ENCODE measurements at regions not wholly inside any gene's neighbourhood (a gene's known extent, or its start where the extent isn't known, plus 50 kb on each side); places are given as distances from the start of the nearest gene placed in this dataset.

GRCh38 chr7:82625377-82625776, 181.8 kb upstream of the CACNA2D1 start:
- H3K9me3 ChIP-seq (ENCODE audit: insufficient read depth, low read length) = no peaks in the 10 kb centered on the region
- no peaks in the 10 kb centered on the region for H3K36me3 ChIP-seq (ENCODE audit: insufficient read depth, insufficient read length, low read length)
- H3K4me3 ChIP-seq (ENCODE audit: insufficient read length, low read depth) = no peak overlapping the region
- H3K4me1 ChIP-seq (ENCODE audit: insufficient read depth, insufficient read length) = no peaks in the 10 kb centered on the region
- H3K27me3 ChIP-seq (ENCODE audit: insufficient read depth, insufficient read length) = no peaks in the 10 kb centered on the region
- no peak overlapping the region for H3K9ac ChIP-seq (ENCODE audit: insufficient read length, low read depth)
- DNase-seq (ENCODE audit: low read depth, low spot score) = no peak
- no peak for TF ChIP-seq SUZ12 (IDR thresholded peaks at IDR 0.05; ENCODE audit: extremely low read depth, insufficient read depth, insufficient read length)
- TF ChIP-seq YY1 (IDR thresholded peaks at IDR 0.05; ENCODE audit: insufficient read depth, insufficient read length) = no peak
- no peak for TF ChIP-seq ZNF274 (IDR thresholded peaks at IDR 0.05; ENCODE audit: low read depth, low read length)

GRCh38 chr7:82624965-82625364, 181.4 kb upstream of the CACNA2D1 start:
- DNase-seq (ENCODE audit: low read depth, low spot score) = no peak
- no peak overlapping the region for H3K4me3 ChIP-seq (ENCODE audit: insufficient read length, low read depth)
- TF ChIP-seq YY1 (IDR thresholded peaks at IDR 0.05; ENCODE audit: insufficient read depth, insufficient read length) (no peak), ZNF274 (IDR thresholded peaks at IDR 0.05; ENCODE audit: low read depth, low read length) (no peak), SUZ12 (IDR thresholded peaks at IDR 0.05; ENCODE audit: extremely low read depth, insufficient read depth, insufficient read length) (no peak)
- no peaks in the 10 kb centered on the region for H3K9me3 ChIP-seq (ENCODE audit: insufficient read depth, low read length)
- H3K9ac ChIP-seq (ENCODE audit: insufficient read length, low read depth) = no peak overlapping the region
- no peaks in the 10 kb centered on the region for H3K27me3 ChIP-seq (ENCODE audit: insufficient read depth, insufficient read length)
- no peaks in the 10 kb centered on the region for H3K36me3 ChIP-seq (ENCODE audit: insufficient read depth, insufficient read length, low read length)
- H3K4me1 ChIP-seq (ENCODE audit: insufficient read depth, insufficient read length) = no peaks in the 10 kb centered on the region

GRCh38 chr7:82624337-82624736, 180.8 kb upstream of the CACNA2D1 start:
- TF ChIP-seq SUZ12 (IDR thresholded peaks at IDR 0.05; ENCODE audit: extremely low read depth, insufficient read depth, insufficient read length) = no peak
- TF ChIP-seq ZNF274 (IDR thresholded peaks at IDR 0.05; ENCODE audit: low read depth, low read length) = no peak
- TF ChIP-seq YY1 (IDR thresholded peaks at IDR 0.05; ENCODE audit: insufficient read depth, insufficient read length) = no peak
- DNase-seq (ENCODE audit: low read depth, low spot score) = no peak

GRCh38 chr7:82623812-82624211, 180.2 kb upstream of the CACNA2D1 start:
- Histone ChIP-seq H3K4me1 (ENCODE audit: insufficient read depth, insufficient read length) (no peaks in the 10 kb centered on the region), H3K9me3 (ENCODE audit: insufficient read depth, low read length) (no peaks in the 10 kb centered on the region), H3K9ac (ENCODE audit: insufficient read length, low read depth) (no peak overlapping the region), H3K27me3 (ENCODE audit: insufficient read depth, insufficient read length) (no peaks in the 10 kb centered on the region), H3K36me3 (ENCODE audit: insufficient read depth, insufficient read length, low read length) (no peaks in the 10 kb centered on the region), H3K4me3 (ENCODE audit: insufficient read length, low read depth) (no peak overlapping the region)
- DNase-seq (ENCODE audit: low read depth, low spot score) = no peak
- TF ChIP-seq YY1 (IDR thresholded peaks at IDR 0.05; ENCODE audit: insufficient read depth, insufficient read length) = no peak
- no peak for TF ChIP-seq SUZ12 (IDR thresholded peaks at IDR 0.05; ENCODE audit: extremely low read depth, insufficient read depth, insufficient read length)
- TF ChIP-seq ZNF274 (IDR thresholded peaks at IDR 0.05; ENCODE audit: low read depth, low read length) = no peak

More at GRCh38 chr7:82624337-82624736, 180.8 kb upstream of the CACNA2D1 start:
- Histone ChIP-seq H3K36me3 (ENCODE audit: insufficient read depth, insufficient read length, low read length) (no peaks in the 10 kb centered on the region), H3K9me3 (ENCODE audit: insufficient read depth, low read length) (no peaks in the 10 kb centered on the region), H3K9ac (ENCODE audit: insufficient read length, low read depth) (no peak overlapping the region), H3K4me1 (ENCODE audit: insufficient read depth, insufficient read length) (no peaks in the 10 kb centered on the region), H3K4me3 (ENCODE audit: insufficient read length, low read depth) (no peak overlapping the region), H3K27me3 (ENCODE audit: insufficient read depth, insufficient read length) (no peaks in the 10 kb centered on the region)

GRCh38 chr7:82617156-82617555, 173.6 kb upstream of the CACNA2D1 start:
- TF ChIP-seq SUZ12 (IDR thresholded peaks at IDR 0.05; ENCODE audit: extremely low read depth, insufficient read depth, insufficient read length) (no peak), ZNF274 (IDR thresholded peaks at IDR 0.05; ENCODE audit: low read depth, low read length) (no peak), YY1 (IDR thresholded peaks at IDR 0.05; ENCODE audit: insufficient read depth, insufficient read length) (no peak)
- H3K4me1 ChIP-seq (ENCODE audit: insufficient read depth, insufficient read length) = no peaks in the 10 kb centered on the region
- no peaks in the 10 kb centered on the region for H3K9me3 ChIP-seq (ENCODE audit: insufficient read depth, low read length)
- DNase-seq (ENCODE audit: low read depth, low spot score) = no peak
- no peaks in the 10 kb centered on the region for H3K27me3 ChIP-seq (ENCODE audit: insufficient read depth, insufficient read length)
- no peaks in the 10 kb centered on the region for H3K36me3 ChIP-seq (ENCODE audit: insufficient read depth, insufficient read length, low read length)
- H3K4me3 ChIP-seq (ENCODE audit: insufficient read length, low read depth) = no peak overlapping the region
- H3K9ac ChIP-seq (ENCODE audit: insufficient read length, low read depth) = no peak overlapping the region

GRCh38 chr7:82616059-82616728, 172.6 kb upstream of the CACNA2D1 start:
- H3K27me3 ChIP-seq (ENCODE audit: insufficient read depth, insufficient read length) = no peaks in the 10 kb centered on the region
- DNase-seq (ENCODE audit: low read depth, low spot score) = no peak
- H3K9ac ChIP-seq (ENCODE audit: insufficient read length, low read depth) = no peak overlapping the region
- H3K9me3 ChIP-seq (ENCODE audit: insufficient read depth, low read length) = no peaks in the 10 kb centered on the region
- H3K4me1 ChIP-seq (ENCODE audit: insufficient read depth, insufficient read length) = no peaks in the 10 kb centered on the region
- TF ChIP-seq ZNF274 (IDR thresholded peaks at IDR 0.05; ENCODE audit: low read depth, low read length) (no peak), SUZ12 (IDR thresholded peaks at IDR 0.05; ENCODE audit: extremely low read depth, insufficient read depth, insufficient read length) (no peak), YY1 (IDR thresholded peaks at IDR 0.05; ENCODE audit: insufficient read depth, insufficient read length) (no peak)
- no peaks in the 10 kb centered on the region for H3K36me3 ChIP-seq (ENCODE audit: insufficient read depth, insufficient read length, low read length)
- H3K4me3 ChIP-seq (ENCODE audit: insufficient read length, low read depth) = no peak overlapping the region

- no peaks in the 10 kb centered on the region for H3K36me3 ChIP-seq (ENCODE audit: insufficient read depth, insufficient read length, low read length)
- no peak overlapping the region for H3K4me3 ChIP-seq (ENCODE audit: insufficient read length, low read depth)
- TF ChIP-seq ZNF274 (IDR thresholded peaks at IDR 0.05; ENCODE audit: low read depth, low read length) (no peak), YY1 (IDR thresholded peaks at IDR 0.05; ENCODE audit: insufficient read depth, insufficient read length) (no peak), SUZ12 (IDR thresholded peaks at IDR 0.05; ENCODE audit: extremely low read depth, insufficient read depth, insufficient read length) (no peak)
- no peak overlapping the region for H3K9ac ChIP-seq (ENCODE audit: insufficient read length, low read depth)
- DNase-seq (ENCODE audit: low read depth, low spot score) = no peak
- no peaks in the 10 kb centered on the region for H3K9me3 ChIP-seq (ENCODE audit: insufficient read depth, low read length)
- H3K4me1 ChIP-seq (ENCODE audit: insufficient read depth, insufficient read length) = no peaks in the 10 kb centered on the region
- H3K27me3 ChIP-seq (ENCODE audit: insufficient read depth, insufficient read length) = no peaks in the 10 kb centered on the region
These were observed 171.9 kb upstream of the CACNA2D1 start for GRCh38 chr7:82615527-82615926.

All from NT2/D1 (cell line).